ENCODE measurements at regions not wholly inside any gene's neighbourhood (a gene's known extent, or its start where the extent isn't known, plus 50 kb on each side); places are given as distances from the start of the nearest gene placed in this dataset.

DNA sequence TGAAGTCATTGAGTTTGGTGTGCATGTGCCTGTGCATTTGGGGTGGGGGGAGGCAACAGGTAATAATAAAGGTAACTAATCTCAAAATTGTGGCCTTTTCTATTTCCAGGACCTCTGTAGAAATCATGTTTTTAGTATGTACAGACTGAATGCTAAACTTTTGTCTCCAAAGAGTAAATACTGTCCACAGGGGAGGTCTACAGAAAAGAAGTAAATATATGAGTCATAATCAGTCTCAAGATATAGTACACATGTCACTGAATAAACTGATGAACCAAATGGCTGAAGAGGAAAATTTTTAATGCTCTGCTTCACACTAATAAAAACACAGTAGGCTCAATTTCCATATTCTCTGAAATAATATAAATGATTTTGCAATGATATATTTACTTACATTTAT is 440.4 kb upstream of the ZFP42 start:
- Histone ChIP-seq H4K8ac (ENCODE audit: extremely low read depth, insufficient read depth, low read length) (no peak overlapping the region), H3K23ac (ENCODE audit: insufficient read length) (no peak overlapping the region), H3K4me3 (ENCODE audit: extremely low read depth in 1 of 4, insufficient read depth in 2 of 4, low read depth in 3 of 4, low read length in 4 of 4) (no peak overlapping the region), H3K27me3 (replicated peaks in 1 of 4; ENCODE audit: control insufficient read depth in 3 of 4, extremely low read depth in 1 of 4, insufficient read depth in 3 of 4, low read length in 3 of 4) (no peaks in the 10 kb centered on the region), H3K79me1 (ENCODE audit: low read depth, low read length) (no peaks in the 10 kb centered on the region), H4K5ac (ENCODE audit: insufficient read length, low read depth, low read length) (no peak overlapping the region), H2BK12ac (ENCODE audit: low read depth, low read length) (no peak overlapping the region), H3K9ac (replicated peaks in 1 of 4; ENCODE audit: extremely low read depth in 1 of 4, low read depth in 3 of 4, low read length in 3 of 4) (no peak overlapping the region), H2BK20ac (ENCODE audit: low read length) (no peak overlapping the region), H3K27ac (ENCODE audit: low read depth, low read length) (no peak overlapping the region), H3K23me2 (ENCODE audit: low read depth, low read length) (no peaks in the 10 kb centered on the region), H2BK15ac (ENCODE audit: low read length) (no peak overlapping the region), H3K36me3 (ENCODE audit: control insufficient read depth in 2 of 4, insufficient read depth in 4 of 4, low read length in 3 of 4) (no peaks in the 10 kb centered on the region), H4K91ac (replicated peaks; ENCODE audit: insufficient read length, low read length) (no peak overlapping the region), H3K9me3 (ENCODE audit: insufficient read depth in 2 of 2, low read depth in 1 of 2, low read length in 1 of 2) (no peaks in the 10 kb centered on the region), H2BK120ac (replicated peaks; ENCODE audit: low read depth, low read length) (no peak overlapping the region), H3K56ac (replicated peaks; ENCODE audit: insufficient read length, low read depth, low read length) (no peak overlapping the region), H3K4me2 (ENCODE audit: insufficient read depth in 1 of 2, low read depth in 2 of 2, low read length in 2 of 2) (no peak overlapping the region), H3K14ac (ENCODE audit: insufficient read length) (no peak overlapping the region), H2AK5ac (ENCODE audit: low read depth, low read length) (no peak overlapping the region), H3K4me1 (replicated peaks in 1 of 4; ENCODE audit: control insufficient read depth in 3 of 4, insufficient read depth in 4 of 4, low read length in 3 of 4) (peaks cover 0 to 5% (median 3%) of the 10 kb centered on the region in 4 experiments; a peak in 4 of 7 replicates), H2BK5ac (ENCODE audit: low read depth, low read length) (no peak overlapping the region), H3K4ac (replicated peaks; ENCODE audit: insufficient read length, low read depth, low read length) (no peak overlapping the region), H3K18ac (ENCODE audit: extremely low read depth, low read length) (no peak overlapping the region), H4K20me1 (replicated peaks in 1 of 2; ENCODE audit: control insufficient read depth in 1 of 2, insufficient read depth in 2 of 2, low read length in 2 of 2) (no peaks in the 10 kb centered on the region), H3K79me2 (ENCODE audit: control insufficient read depth in 1 of 2, insufficient read depth in 2 of 2, low read length in 2 of 2) (no peaks in the 10 kb centered on the region), H2AFZ (ENCODE audit: low read length) (no peak overlapping the region)
- no peak for DNase-seq (ENCODE audit: low read depth in 1 of 2, low spot score in 2 of 2)
- ChIA-PET POLR2A (ENCODE audit: partially characterized antibody) (no interaction called here), CTCF (ENCODE audit: partially characterized antibody) (no interaction called here)
- TF ChIP-seq JUND (IDR thresholded peaks at IDR 0.05; ENCODE audit: low read length): no peak
- no peak for TF ChIP-seq POLR2A (IDR thresholded peaks at IDR 0.05; ENCODE audit: control extremely low read depth in 1 of 2, low read depth in 2 of 2, low read length in 2 of 2)
- no peak for TF ChIP-seq KDM1A (IDR thresholded peaks at IDR 0.05; ENCODE audit: borderline replicate concordance, low read length)
- FAIRE-seq: no peak

All from H1 (cell line).